ENCODE measurements at regions not wholly inside any gene's neighbourhood (a gene's known extent, or its start where the extent isn't known, plus 50 kb on each side); places are given as distances from the start of the nearest gene placed in this dataset.
A peak's percentile ranks its signal among the peaks of the same experiment; 100 is the strongest.

DNA sequence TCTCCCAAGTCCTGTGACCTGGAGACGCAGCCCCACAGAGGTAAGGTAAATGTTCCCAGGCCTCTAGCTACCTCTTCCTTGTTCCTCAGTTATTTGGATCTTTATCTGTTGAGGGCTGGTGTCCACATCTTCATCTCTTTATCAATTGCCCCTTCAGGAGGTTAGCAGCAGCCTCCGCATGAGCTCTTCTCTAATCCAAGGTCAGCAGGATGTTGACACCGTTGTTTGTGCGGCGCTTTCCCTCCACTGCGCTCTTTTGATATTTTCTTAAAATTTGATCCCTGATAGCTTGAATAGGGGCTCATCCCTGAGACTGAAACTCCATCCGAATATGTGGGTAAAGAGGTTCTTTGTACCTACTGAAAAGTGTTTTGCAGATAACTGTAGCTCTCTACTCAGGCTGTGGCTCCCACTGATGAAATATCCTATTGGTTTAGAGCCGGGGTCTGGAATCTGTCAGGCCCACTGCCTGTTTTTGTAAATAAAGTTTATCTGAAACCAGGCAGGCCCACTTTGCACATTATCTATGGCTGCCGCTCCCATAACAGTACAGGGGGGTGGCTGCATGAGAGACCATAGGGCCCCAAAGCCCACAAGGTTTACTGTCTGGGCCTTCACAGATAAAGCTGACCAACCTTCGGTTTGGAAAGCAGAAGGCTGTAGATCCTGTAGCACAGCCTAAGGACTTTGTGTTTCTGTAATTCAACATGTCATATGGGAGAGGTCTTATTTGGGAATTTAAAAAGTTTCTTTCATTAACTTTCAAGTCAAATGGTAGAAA, 362.6 kb downstream of the QKI start (continued):
- TF ChIP-seq, protein P1, sequence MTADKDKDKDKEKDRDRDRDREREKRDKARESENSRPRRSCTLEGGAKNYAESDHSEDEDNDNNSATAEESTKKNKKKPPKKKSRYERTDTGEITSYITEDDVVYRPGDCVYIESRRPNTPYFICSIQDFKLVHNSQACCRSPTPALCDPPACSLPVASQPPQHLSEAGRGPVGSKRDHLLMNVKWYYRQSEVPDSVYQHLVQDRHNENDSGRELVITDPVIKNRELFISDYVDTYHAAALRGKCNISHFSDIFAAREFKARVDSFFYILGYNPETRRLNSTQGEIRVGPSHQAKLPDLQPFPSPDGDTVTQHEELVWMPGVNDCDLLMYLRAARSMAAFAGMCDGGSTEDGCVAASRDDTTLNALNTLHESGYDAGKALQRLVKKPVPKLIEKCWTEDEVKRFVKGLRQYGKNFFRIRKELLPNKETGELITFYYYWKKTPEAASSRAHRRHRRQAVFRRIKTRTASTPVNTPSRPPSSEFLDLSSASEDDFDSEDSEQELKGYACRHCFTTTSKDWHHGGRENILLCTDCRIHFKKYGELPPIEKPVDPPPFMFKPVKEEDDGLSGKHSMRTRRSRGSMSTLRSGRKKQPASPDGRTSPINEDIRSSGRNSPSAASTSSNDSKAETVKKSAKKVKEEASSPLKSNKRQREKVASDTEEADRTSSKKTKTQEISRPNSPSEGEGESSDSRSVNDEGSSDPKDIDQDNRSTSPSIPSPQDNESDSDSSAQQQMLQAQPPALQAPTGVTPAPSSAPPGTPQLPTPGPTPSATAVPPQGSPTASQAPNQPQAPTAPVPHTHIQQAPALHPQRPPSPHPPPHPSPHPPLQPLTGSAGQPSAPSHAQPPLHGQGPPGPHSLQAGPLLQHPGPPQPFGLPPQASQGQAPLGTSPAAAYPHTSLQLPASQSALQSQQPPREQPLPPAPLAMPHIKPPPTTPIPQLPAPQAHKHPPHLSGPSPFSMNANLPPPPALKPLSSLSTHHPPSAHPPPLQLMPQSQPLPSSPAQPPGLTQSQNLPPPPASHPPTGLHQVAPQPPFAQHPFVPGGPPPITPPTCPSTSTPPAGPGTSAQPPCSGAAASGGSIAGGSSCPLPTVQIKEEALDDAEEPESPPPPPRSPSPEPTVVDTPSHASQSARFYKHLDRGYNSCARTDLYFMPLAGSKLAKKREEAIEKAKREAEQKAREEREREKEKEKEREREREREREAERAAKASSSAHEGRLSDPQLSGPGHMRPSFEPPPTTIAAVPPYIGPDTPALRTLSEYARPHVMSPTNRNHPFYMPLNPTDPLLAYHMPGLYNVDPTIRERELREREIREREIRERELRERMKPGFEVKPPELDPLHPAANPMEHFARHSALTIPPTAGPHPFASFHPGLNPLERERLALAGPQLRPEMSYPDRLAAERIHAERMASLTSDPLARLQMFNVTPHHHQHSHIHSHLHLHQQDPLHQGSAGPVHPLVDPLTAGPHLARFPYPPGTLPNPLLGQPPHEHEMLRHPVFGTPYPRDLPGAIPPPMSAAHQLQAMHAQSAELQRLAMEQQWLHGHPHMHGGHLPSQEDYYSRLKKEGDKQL (CRISPR knock-in tag; IDR thresholded peaks at IDR 0.05; ENCODE audit: borderline replicate concordance) = no peak
- TF ChIP-seq, protein P2, sequence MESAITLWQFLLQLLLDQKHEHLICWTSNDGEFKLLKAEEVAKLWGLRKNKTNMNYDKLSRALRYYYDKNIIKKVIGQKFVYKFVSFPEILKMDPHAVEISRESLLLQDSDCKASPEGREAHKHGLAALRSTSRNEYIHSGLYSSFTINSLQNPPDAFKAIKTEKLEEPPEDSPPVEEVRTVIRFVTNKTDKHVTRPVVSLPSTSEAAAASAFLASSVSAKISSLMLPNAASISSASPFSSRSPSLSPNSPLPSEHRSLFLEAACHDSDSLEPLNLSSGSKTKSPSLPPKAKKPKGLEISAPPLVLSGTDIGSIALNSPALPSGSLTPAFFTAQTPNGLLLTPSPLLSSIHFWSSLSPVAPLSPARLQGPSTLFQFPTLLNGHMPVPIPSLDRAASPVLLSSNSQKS (CRISPR knock-in tag; IDR thresholded peaks at IDR 0.05) = no peak
- TF ChIP-seq POLR2H (tag; IDR thresholded peaks at IDR 0.05; ENCODE audit: low read depth) (peak; percentile 53; the same call in 1 of the 2 replicates), MYNN (IDR thresholded peaks at IDR 0.05) (peak; percentile 94), MYNN (CRISPR knock-in tag; IDR thresholded peaks at IDR 0.05) (no peak), EP400 (IDR thresholded peaks at IDR 0.05) (peak; percentile 73), ZNF507 (tag; conservative IDR thresholded peaks at IDR 0.05) (no peak), RBM15 (IDR thresholded peaks at IDR 0.05; ENCODE audit: insufficient read depth, low read length) (no peak), XRCC5 (IDR thresholded peaks at IDR 0.05; ENCODE audit: low read depth, low read length) (peak; percentile 74), ASH1L (IDR thresholded peaks at IDR 0.05; ENCODE audit: borderline replicate concordance, low read depth, partially characterized antibody) (peak; percentile 13), TEAD2 (tag; IDR thresholded peaks at IDR 0.05) (0 out of 2 replicates have a peak, but pooled peaks have one; percentile 27), MXD1 (CRISPR knock-in tag; IDR thresholded peaks at IDR 0.05; ENCODE audit: borderline replicate concordance, poor library complexity, severe bottlenecking) (no peak), ZNF253 (CRISPR knock-in tag; conservative IDR thresholded peaks at IDR 0.05) (no peak), HNRNPUL1 (IDR thresholded peaks at IDR 0.05; ENCODE audit: low read length) (0 out of 2 replicates have a peak, but pooled peaks have one; percentile 66), SNAPC5 (CRISPR knock-in tag; IDR thresholded peaks at IDR 0.05) (no peak), ETS1 (conservative IDR thresholded peaks at IDR 0.05; ENCODE audit: control insufficient read depth, low read depth, low read length) (peak; percentile 98), GATAD2A (IDR thresholded peaks at IDR 0.05) (peak; percentile 89; the same call in 1 of the 2 replicates), TCF3 (CRISPR knock-in tag; IDR thresholded peaks at IDR 0.05) (peak; percentile 100), CBX2 (IDR thresholded peaks at IDR 0.05; ENCODE audit: insufficient read depth, low read length, poor library complexity, severe bottlenecking) (no peak), HNRNPLL (IDR thresholded peaks at IDR 0.05; ENCODE audit: low read depth, low read length, poor library complexity, severe bottlenecking) (no peak)

Data from K562 (cell line).